HCT116 (cell line): ENCODE measurements at regions not wholly inside any gene's neighbourhood (a gene's known extent, or its start where the extent isn't known, plus 50 kb on each side); places are given as distances from the start of the nearest gene placed in this dataset.

ENCODE experiments used
- ATAC-seq: fragments of 200-7000 bp; cut with Tn5 transposase; 2 replicates; pipeline ENCODE4 v1.9.1; 2020; ENCODE audit warnings: mild to moderate bottlenecking, moderate library complexity
- BruUV-seq: library from RNA; stranded (reverse); fragments of 400-500 nt; replicated peaks from 2 replicates; lab custom pipeline; 2021; lab: Mats Ljungman, UMichigan
- CTCF ChIA-PET: fragments of 300-600 bp; sonication (Branson Sonifier 250); formaldehyde crosslinking; loops from one replicate; lab custom pipeline; 2021; ENCODE audit warnings: antibody characterized with exemption; lab: Charles Lee
- POLR2A ChIA-PET: fragments of 300-600, 350-600 bp; sonication (Branson Sonifier 250); formaldehyde crosslinking; loops from one replicate; lab custom pipeline; 2021; ENCODE audit warnings: antibody characterized with exemption; lab: Charles Lee
- RAD21 ChIA-PET, 2 experiments: fragments of 300-600 bp; sonication (Branson Sonifier 250); formaldehyde crosslinking; loops; one replicate each; lab custom pipeline; 2023; ENCODE audit warnings: low total read pairs in 2 of 2; ENCODE audit not compliant: uncharacterized antibody in 2 of 2, unreplicated experiment in 2 of 2, low non-redundant PET in 1 of 2; lab: Charles Lee
- DNase-seq: peaks from one replicate; pipeline ENCODE4 v3.0.0-alpha.2; 2010; ENCODE audit warnings: low read depth, low spot score
- H2AFZ ChIP-seq: fragments of 200-600 bp; shearing (Covaris generic), sonication (generic); 2 replicates; pipeline ENCODE4 v1.6.1; 2017; ENCODE audit warnings: low read depth, mixed run types, mixed read lengths, antibody characterized with exemption, low read length; ENCODE audit not compliant: poor library complexity, severe bottlenecking
- H3K27ac ChIP-seq: 2 replicates; pipeline ENCODE4 v1.5.1; 2012; ENCODE audit warnings: low read depth, low read length
- H3K27me3 ChIP-seq: fragments of 200-600 bp; sonication (generic); 2 replicates; pipeline ENCODE4 v1.6.1; 2016; ENCODE audit warnings: mixed run types, low read length, mixed read lengths; ENCODE audit not compliant: insufficient read depth
- H3K36me3 ChIP-seq, 2 experiments: fragments of 200-500 bp in 1 of 2; fragments of 200-600 bp in 1 of 2; sonication (Bioruptor generic) in 1 of 2; sonication (generic) in 1 of 2; 2 replicates each; pipeline versions ENCODE4 v1.5.1 to v1.6.1; 2014 to 2016; ENCODE audit warnings: low read length in 2 of 2, inconsistent platforms in 1 of 2, mixed read lengths in 1 of 2, mixed run types in 1 of 2; ENCODE audit not compliant: insufficient read depth in 2 of 2, control insufficient read depth in 1 of 2
- H3K4me1 ChIP-seq, 2 experiments: fragments of 200-600 bp in 1 of 2; sonication (generic) in 1 of 2; 2 replicates each; pipeline versions ENCODE4 v1.5.1 to v1.6.1; 2012 to 2017; ENCODE audit warnings: low read length in 2 of 2, inconsistent platforms in 1 of 2, mild to moderate bottlenecking in 1 of 2, mixed read lengths in 1 of 2, mixed run types in 1 of 2, moderate library complexity in 1 of 2; ENCODE audit not compliant: insufficient read depth in 2 of 2, control insufficient read depth in 1 of 2
- H3K4me2 ChIP-seq: fragments of 200-600 bp; sonication (generic); 2 replicates; pipeline ENCODE4 v1.6.1; 2017; ENCODE audit warnings: mixed run types, low read length, mixed read lengths
- H3K4me3 ChIP-seq, 2 experiments: fragments of 200-600 bp in 1 of 2; sonication (generic) in 1 of 2; replicated peaks in 1 of 2; 2 replicates each; pipeline ENCODE4 v1.5.1; 2011 to 2016; ENCODE audit warnings: low read length in 2 of 2, control low read depth in 1 of 2, low read depth in 1 of 2, mild to moderate bottlenecking in 1 of 2, mixed read lengths in 1 of 2, mixed run types in 1 of 2
- H3K79me2 ChIP-seq: fragments of 200-600 bp; sonication (generic); 2 replicates; pipeline ENCODE4 v1.6.1; 2017; ENCODE audit warnings: mild to moderate bottlenecking, mixed run types, low read length, moderate library complexity, mixed read lengths; ENCODE audit not compliant: insufficient read depth
- H3K9ac ChIP-seq: fragments of 200-600 bp; sonication (generic); 2 replicates; pipeline ENCODE4 v1.6.1; 2016; ENCODE audit warnings: low read length, mixed read lengths
- H3K9me2 ChIP-seq: fragments of 200-600 bp; sonication (generic), shearing (Covaris generic); 2 replicates; pipeline ENCODE4 v1.6.1; 2017; ENCODE audit warnings: mixed run types, mild to moderate bottlenecking, moderate library complexity; ENCODE audit not compliant: insufficient read depth
- H3K9me3 ChIP-seq, 2 experiments: fragments of 200-500 bp in 1 of 2; fragments of 200-600 bp in 1 of 2; sonication (Bioruptor generic) in 1 of 2; sonication (generic) in 1 of 2; 2 replicates each; pipeline ENCODE4 v1.6.1; 2014 to 2017; ENCODE audit warnings: low read length in 2 of 2, mixed read lengths in 2 of 2, inconsistent platforms in 1 of 2, low read depth in 1 of 2, mild to moderate bottlenecking in 1 of 2, mixed run types in 1 of 2, moderate library complexity in 1 of 2; ENCODE audit not compliant: control insufficient read depth in 1 of 2, insufficient read depth in 1 of 2
- H4K20me1 ChIP-seq: fragments of 200-600 bp; sonication (generic), shearing (Covaris generic); 2 replicates; pipeline ENCODE4 v1.6.1; 2017; ENCODE audit warnings: mixed run types, mild to moderate bottlenecking, moderate library complexity; ENCODE audit not compliant: insufficient read depth
- CBX3 ChIP-seq: IDR thresholded peaks from 2 replicates; pipeline ENCODE4 v1.6.1; 2012; ENCODE audit warnings: low read depth
- CEBPB ChIP-seq: IDR thresholded peaks from 2 replicates; pipeline ENCODE4 v1.6.1; 2012; ENCODE audit warnings: low read depth
- CTCF ChIP-seq, 3 experiments: fragments of 200-600 bp in 1 of 3; sonication (generic) in 1 of 3; IDR thresholded peaks in 2 of 3; conservative IDR thresholded peaks in 1 of 3; 2 replicates each; pipeline ENCODE4 v1.5.1; 2012 to 2017; ENCODE audit warnings: low read depth in 2 of 3, low read length in 2 of 3, antibody characterized with exemption in 1 of 3, borderline replicate concordance in 1 of 3, control low read depth in 1 of 3, mild to moderate bottlenecking in 1 of 3, mixed read lengths in 1 of 3, mixed run types in 1 of 3, moderate library complexity in 1 of 3; ENCODE audit not compliant: insufficient read depth in 1 of 3
- EGR1 ChIP-seq: IDR thresholded peaks from 2 replicates; pipeline ENCODE4 v1.6.1; 2012; ENCODE audit warnings: low read depth
- ELF1 ChIP-seq: IDR thresholded peaks from 2 replicates; pipeline ENCODE4 v1.6.1; 2012; ENCODE audit warnings: low read depth, borderline replicate concordance
- EZH2 ChIP-seq: fragments of 200-600 bp; sonication (generic); IDR thresholded peaks from 2 replicates; pipeline ENCODE4 v1.6.1; 2017; ENCODE audit warnings: antibody characterized with exemption, mixed run types
- EZH2phosphoT487 ChIP-seq: fragments of 200-600 bp; IDR thresholded peaks from 2 replicates; pipeline ENCODE4 v1.6.1; 2018; ENCODE audit warnings: antibody characterized with exemption, borderline replicate concordance
- JUND ChIP-seq: IDR thresholded peaks from 2 replicates; pipeline ENCODE4 v1.6.1; 2012
- MAX ChIP-seq: IDR thresholded peaks from 2 replicates; pipeline ENCODE4 v1.6.1; 2012
- POLR2A ChIP-seq: IDR thresholded peaks from 2 replicates; pipeline ENCODE4 v1.7.0; 2011; ENCODE audit warnings: borderline replicate concordance; ENCODE audit not compliant: insufficient read depth, insufficient read length; ENCODE audit errors: extremely low read depth
- RAD21 ChIP-seq: IDR thresholded peaks from 2 replicates; pipeline ENCODE4 v1.6.1; 2012; ENCODE audit warnings: low read depth, mild to moderate bottlenecking
- SIN3A ChIP-seq: IDR thresholded peaks from 2 replicates; pipeline ENCODE4 v1.6.1; 2012; ENCODE audit warnings: low read depth
- SP1 ChIP-seq: IDR thresholded peaks from 2 replicates; pipeline ENCODE4 v1.6.1; 2012; ENCODE audit warnings: low read depth
- ZNF274 ChIP-seq: fragments of 200-500 bp; sonication (Bioruptor generic); IDR thresholded peaks from 2 replicates; pipeline ENCODE4 v1.6.1; 2014; ENCODE audit warnings: mild to moderate bottlenecking, low read depth, low read length, inconsistent platforms
- intact Hi-C: fragments of 100-400 bp; cut with micrococcal nuclease; formaldehyde crosslinking; loops from 2 replicates; pipeline ENCODE4 v1.10.0; 2022
- TF ChIP-seq, protein P1 (sequence below): IDR thresholded peaks from 2 replicates; pipeline ENCODE4 v1.6.1; 2011; ENCODE audit warnings: mild to moderate bottlenecking, low read length, moderate library complexity; ENCODE audit not compliant: insufficient replicate concordance; ENCODE audit errors: extremely low read depth
- TF ChIP-seq, protein P2 (sequence below): IDR thresholded peaks from 2 replicates; pipeline ENCODE4 v1.6.1; 2012; ENCODE audit warnings: low read depth

DNA sequence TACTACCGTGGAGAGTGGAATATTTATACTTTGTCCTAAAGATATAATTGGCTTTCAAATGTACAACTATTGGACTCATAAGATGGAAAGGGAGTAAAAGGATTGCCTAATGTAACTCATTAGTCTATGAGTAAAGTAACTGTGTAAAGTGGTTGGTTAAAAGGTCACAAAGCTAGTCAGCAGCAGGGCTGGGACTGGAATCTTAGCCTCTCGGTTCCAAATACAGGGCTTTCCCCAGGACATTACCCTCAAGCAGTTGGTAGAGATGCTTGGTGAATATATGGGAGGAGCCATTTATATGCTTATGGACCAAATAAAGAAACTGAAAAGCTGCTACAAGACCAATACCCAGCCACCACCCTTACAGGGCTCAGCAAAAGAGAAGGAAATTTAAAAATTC, 283.7 kb downstream of the HLX start:
- H2AFZ ChIP-seq = no peak overlapping the region
- H3K9me2 ChIP-seq = no peaks in the 10 kb centered on the region
- no peak for TF ChIP-seq POLR2A
- no peak for TF ChIP-seq EGR1
- no peak for TF ChIP-seq EZH2phosphoT487
- TF ChIP-seq CBX3 = no peak
- no peak for TF ChIP-seq EZH2
- no peak for TF ChIP-seq RAD21
- TF ChIP-seq SIN3A = no peak
- TF ChIP-seq SP1 = no peak
- no peak for TF ChIP-seq JUND
- TF ChIP-seq CEBPB = no peak
- TF ChIP-seq, protein P1, sequence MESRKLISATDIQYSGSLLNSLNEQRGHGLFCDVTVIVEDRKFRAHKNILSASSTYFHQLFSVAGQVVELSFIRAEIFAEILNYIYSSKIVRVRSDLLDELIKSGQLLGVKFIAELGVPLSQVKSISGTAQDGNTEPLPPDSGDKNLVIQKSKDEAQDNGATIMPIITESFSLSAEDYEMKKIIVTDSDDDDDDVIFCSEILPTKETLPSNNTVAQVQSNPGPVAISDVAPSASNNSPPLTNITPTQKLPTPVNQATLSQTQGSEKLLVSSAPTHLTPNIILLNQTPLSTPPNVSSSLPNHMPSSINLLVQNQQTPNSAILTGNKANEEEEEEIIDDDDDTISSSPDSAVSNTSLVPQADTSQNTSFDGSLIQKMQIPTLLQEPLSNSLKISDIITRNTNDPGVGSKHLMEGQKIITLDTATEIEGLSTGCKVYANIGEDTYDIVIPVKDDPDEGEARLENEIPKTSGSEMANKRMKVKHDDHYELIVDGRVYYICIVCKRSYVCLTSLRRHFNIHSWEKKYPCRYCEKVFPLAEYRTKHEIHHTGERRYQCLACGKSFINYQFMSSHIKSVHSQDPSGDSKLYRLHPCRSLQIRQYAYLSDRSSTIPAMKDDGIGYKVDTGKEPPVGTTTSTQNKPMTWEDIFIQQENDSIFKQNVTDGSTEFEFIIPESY = no peak
- no peak for TF ChIP-seq CTCF (IDR thresholded peaks at IDR 0.05 in 2 of 3, conservative IDR thresholded peaks at IDR 0.05 in 1 of 3; ENCODE audit: borderline replicate concordance in 1 of 3, insufficient read depth in 1 of 3, low read depth in 2 of 3, low read length in 2 of 3)
- TF ChIP-seq ZNF274 = no peak
- TF ChIP-seq MAX = no peak
- TF ChIP-seq, protein P2, sequence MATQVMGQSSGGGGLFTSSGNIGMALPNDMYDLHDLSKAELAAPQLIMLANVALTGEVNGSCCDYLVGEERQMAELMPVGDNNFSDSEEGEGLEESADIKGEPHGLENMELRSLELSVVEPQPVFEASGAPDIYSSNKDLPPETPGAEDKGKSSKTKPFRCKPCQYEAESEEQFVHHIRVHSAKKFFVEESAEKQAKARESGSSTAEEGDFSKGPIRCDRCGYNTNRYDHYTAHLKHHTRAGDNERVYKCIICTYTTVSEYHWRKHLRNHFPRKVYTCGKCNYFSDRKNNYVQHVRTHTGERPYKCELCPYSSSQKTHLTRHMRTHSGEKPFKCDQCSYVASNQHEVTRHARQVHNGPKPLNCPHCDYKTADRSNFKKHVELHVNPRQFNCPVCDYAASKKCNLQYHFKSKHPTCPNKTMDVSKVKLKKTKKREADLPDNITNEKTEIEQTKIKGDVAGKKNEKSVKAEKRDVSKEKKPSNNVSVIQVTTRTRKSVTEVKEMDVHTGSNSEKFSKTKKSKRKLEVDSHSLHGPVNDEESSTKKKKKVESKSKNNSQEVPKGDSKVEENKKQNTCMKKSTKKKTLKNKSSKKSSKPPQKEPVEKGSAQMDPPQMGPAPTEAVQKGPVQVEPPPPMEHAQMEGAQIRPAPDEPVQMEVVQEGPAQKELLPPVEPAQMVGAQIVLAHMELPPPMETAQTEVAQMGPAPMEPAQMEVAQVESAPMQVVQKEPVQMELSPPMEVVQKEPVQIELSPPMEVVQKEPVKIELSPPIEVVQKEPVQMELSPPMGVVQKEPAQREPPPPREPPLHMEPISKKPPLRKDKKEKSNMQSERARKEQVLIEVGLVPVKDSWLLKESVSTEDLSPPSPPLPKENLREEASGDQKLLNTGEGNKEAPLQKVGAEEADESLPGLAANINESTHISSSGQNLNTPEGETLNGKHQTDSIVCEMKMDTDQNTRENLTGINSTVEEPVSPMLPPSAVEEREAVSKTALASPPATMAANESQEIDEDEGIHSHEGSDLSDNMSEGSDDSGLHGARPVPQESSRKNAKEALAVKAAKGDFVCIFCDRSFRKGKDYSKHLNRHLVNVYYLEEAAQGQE = no peak
- no peak for TF ChIP-seq ELF1
- BruUV-seq = no TSS peak
- POLR2A ChIA-PET = no interaction called here
- H3K36me3 ChIP-seq = no peaks in the 10 kb centered on the region
- H3K27ac ChIP-seq = no peak overlapping the region
- DNase-seq (no peak), ATAC-seq (no peak)
- no peaks in the 10 kb centered on the region for H3K27me3 ChIP-seq
- no peaks in the 10 kb centered on the region for H3K79me2 ChIP-seq
- H3K9ac ChIP-seq = no peak overlapping the region
- RAD21 ChIA-PET = no interaction called here
- intact Hi-C loops = no loop called here
- no peaks in the 10 kb centered on the region for H4K20me1 ChIP-seq
- CTCF ChIA-PET = no interaction called here
- no peaks in the 10 kb centered on the region for H3K4me1 ChIP-seq
- H3K4me3 ChIP-seq = no peak overlapping the region
- H3K4me2 ChIP-seq = no peak overlapping the region
- no peaks in the 10 kb centered on the region for H3K9me3 ChIP-seq
